Adrenal gland (tissue), 5 donors: ENCODE measurements at regions not wholly inside any gene's neighbourhood (a gene's known extent, or its start where the extent isn't known, plus 50 kb on each side); places are given as distances from the start of the nearest gene placed in this dataset.

Experiments
- POLR2A ChIP-seq, 2 donors: fragments of 450-650 bp; IDR thresholded peaks; one replicate each; pipeline ENCODE4 v1.6.1; 2017; ENCODE audit warnings: antibody characterized with exemption in 2 of 2, mild to moderate bottlenecking in 2 of 2, moderate library complexity in 1 of 2
- TF ChIP-seq, protein P1 (sequence below), 6 experiments: fragments of 450-650 bp in 4 of 6; fragments of 200-600 bp in 2 of 6; sonication (generic) in 1 of 6; IDR thresholded peaks; 1 replicate in 5 of 6; 2 replicates in 1 of 6; pipeline versions ENCODE4 v1.5.1 to v1.8.0; 2016 to 2021; ENCODE audit warnings: antibody characterized with exemption in 6 of 6, mild to moderate bottlenecking in 2 of 6, moderate library complexity in 1 of 6
- donor health status: DM: no; HTN: no; CAD: no.

DNA sequence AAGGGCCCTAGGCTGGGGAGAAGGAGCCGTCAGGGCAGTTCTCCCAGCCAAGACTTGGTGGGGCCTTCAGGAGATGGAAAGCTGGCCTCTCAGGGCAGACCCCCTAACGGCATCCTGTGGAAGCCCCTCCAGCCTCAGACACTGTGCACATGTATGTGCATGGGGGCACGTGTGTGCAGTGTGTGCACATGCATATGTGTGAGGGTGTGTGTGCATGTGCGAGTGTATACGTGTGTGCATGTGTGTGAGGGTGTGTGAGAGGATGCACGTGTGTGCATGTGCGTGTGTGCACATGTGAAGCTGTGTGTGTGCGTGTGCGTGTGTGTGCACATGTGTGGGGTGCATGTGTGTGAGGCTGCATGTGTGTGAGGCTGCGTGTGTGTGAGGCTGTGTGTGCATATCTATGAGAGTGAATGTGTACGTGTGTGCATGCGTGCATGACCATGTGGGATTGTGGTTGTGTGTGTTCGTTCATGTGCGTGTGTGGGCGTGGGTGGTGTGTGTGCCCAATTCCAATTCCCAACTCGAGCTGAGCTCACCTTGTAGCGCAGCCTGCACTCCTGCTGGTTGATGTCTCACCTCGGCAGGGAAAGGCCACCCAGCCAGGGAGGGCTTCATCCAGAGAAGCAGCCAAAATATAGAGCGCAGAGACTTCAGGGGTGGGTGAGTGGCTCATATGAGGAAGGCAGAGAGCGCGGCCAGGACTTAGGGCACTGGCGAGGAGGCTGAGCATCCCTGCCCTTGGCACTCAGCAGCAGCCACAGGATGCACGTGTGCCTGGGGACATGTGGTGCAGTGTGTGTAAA, 142.7 kb upstream of the PPP1R26 start:
- TF ChIP-seq, protein P1, sequence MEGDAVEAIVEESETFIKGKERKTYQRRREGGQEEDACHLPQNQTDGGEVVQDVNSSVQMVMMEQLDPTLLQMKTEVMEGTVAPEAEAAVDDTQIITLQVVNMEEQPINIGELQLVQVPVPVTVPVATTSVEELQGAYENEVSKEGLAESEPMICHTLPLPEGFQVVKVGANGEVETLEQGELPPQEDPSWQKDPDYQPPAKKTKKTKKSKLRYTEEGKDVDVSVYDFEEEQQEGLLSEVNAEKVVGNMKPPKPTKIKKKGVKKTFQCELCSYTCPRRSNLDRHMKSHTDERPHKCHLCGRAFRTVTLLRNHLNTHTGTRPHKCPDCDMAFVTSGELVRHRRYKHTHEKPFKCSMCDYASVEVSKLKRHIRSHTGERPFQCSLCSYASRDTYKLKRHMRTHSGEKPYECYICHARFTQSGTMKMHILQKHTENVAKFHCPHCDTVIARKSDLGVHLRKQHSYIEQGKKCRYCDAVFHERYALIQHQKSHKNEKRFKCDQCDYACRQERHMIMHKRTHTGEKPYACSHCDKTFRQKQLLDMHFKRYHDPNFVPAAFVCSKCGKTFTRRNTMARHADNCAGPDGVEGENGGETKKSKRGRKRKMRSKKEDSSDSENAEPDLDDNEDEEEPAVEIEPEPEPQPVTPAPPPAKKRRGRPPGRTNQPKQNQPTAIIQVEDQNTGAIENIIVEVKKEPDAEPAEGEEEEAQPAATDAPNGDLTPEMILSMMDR (IDR thresholded peaks at IDR 0.05): no peak
- TF ChIP-seq POLR2A (IDR thresholded peaks at IDR 0.05): no peak
